ENCODE measurements at regions not wholly inside any gene's neighbourhood (a gene's known extent, or its start where the extent isn't known, plus 50 kb on each side); places are given as distances from the start of the nearest gene placed in this dataset.
"Not testable (repeated sequence)": the region's sequence is repeated elsewhere in the genome, so short reads cannot be mapped to it uniquely, and the experiment has no call there.

GRCh38 chr5:130541617-130542221, 623.3 kb downstream of the HINT1 start:
- TF ChIP-seq POLR2A (IDR thresholded peaks at IDR 0.05; ENCODE audit: low read depth, low read length): no peak
- no peak for DNase-seq (ENCODE audit: insufficient read length, low spot score)
- FAIRE-seq: peak; percentile 93

- TF ChIP-seq POLR2A (IDR thresholded peaks at IDR 0.05; ENCODE audit: low read depth, low read length): no peak
- no peak for FAIRE-seq
- no peak for DNase-seq (ENCODE audit: insufficient read length, low spot score)
Measured at GRCh38 chr5:130536691-130537090, 628.4 kb downstream of the HINT1 start.

GRCh38 chr5:130532786-130533185, 628.5 kb downstream of the CHSY3 start:
- TF ChIP-seq POLR2A (IDR thresholded peaks at IDR 0.05; ENCODE audit: low read depth, low read length): no peak
- DNase-seq (ENCODE audit: insufficient read length, low spot score): no peak
- FAIRE-seq: no peak

GRCh38 chr5:130529511-130530485, 625.5 kb downstream of the CHSY3 start:
- FAIRE-seq (no peak), DNase-seq (ENCODE audit: insufficient read length, low spot score) (no peak)
- TF ChIP-seq POLR2A (IDR thresholded peaks at IDR 0.05; ENCODE audit: low read depth, low read length): no peak

- TF ChIP-seq POLR2A (IDR thresholded peaks at IDR 0.05; ENCODE audit: low read depth, low read length): no peak
Measured at GRCh38 chr5:130529111-130529510, 624.8 kb downstream of the CHSY3 start.

GRCh38 chr5:130528474-130528873, 624.2 kb downstream of the CHSY3 start:
- DNase-seq (ENCODE audit: insufficient read length, low spot score): peak; percentile 15
- no peak for TF ChIP-seq POLR2A (IDR thresholded peaks at IDR 0.05; ENCODE audit: low read depth, low read length)
- FAIRE-seq: peak; percentile 94

More at GRCh38 chr5:130529111-130529510, 624.8 kb downstream of the CHSY3 start:
- FAIRE-seq (no peak), DNase-seq (ENCODE audit: insufficient read length, low spot score) (no peak)

- DNase-seq (ENCODE audit: insufficient read length, low spot score): no peak
- FAIRE-seq: no peak
- TF ChIP-seq POLR2A (IDR thresholded peaks at IDR 0.05; ENCODE audit: low read depth, low read length): no peak
Measured at GRCh38 chr5:130526708-130527107, 622.4 kb downstream of the CHSY3 start.

- FAIRE-seq (peak; percentile 80), DNase-seq (ENCODE audit: insufficient read length, low spot score) (no peak)
- no peak for TF ChIP-seq POLR2A (IDR thresholded peaks at IDR 0.05; ENCODE audit: low read depth, low read length)
Measured at GRCh38 chr5:130520211-130520610, 615.9 kb downstream of the CHSY3 start.

- peak; percentile 90 for FAIRE-seq
- DNase-seq (ENCODE audit: insufficient read length, low spot score): no peak
- no peak for TF ChIP-seq POLR2A (IDR thresholded peaks at IDR 0.05; ENCODE audit: low read depth, low read length)
Measured at GRCh38 chr5:130514984-130515690, 610.9 kb downstream of the CHSY3 start.

GRCh38 chr5:130502702-130503101, 598.4 kb downstream of the CHSY3 start:
- FAIRE-seq (no peak), DNase-seq (ENCODE audit: insufficient read length, low spot score) (no peak)
- no peak for TF ChIP-seq POLR2A (IDR thresholded peaks at IDR 0.05; ENCODE audit: low read depth, low read length)

GRCh38 chr5:130501151-130501865, 597.0 kb downstream of the CHSY3 start:
- DNase-seq (ENCODE audit: insufficient read length, low spot score) (no peak), FAIRE-seq (no peak)
- no peak for TF ChIP-seq POLR2A (IDR thresholded peaks at IDR 0.05; ENCODE audit: low read depth, low read length)

GRCh38 chr5:130500495-130500894, 596.2 kb downstream of the CHSY3 start:
- FAIRE-seq; DNase-seq (ENCODE audit: insufficient read length, low spot score): not testable (repeated sequence)

- FAIRE-seq (no peak), DNase-seq (ENCODE audit: insufficient read length, low spot score) (no peak)
- no peak for TF ChIP-seq POLR2A (IDR thresholded peaks at IDR 0.05; ENCODE audit: low read depth, low read length)
Measured at GRCh38 chr5:130496215-130496614, 592.0 kb downstream of the CHSY3 start.

All from H54 (cell line).